ENCODE measurements at regions not wholly inside any gene's neighbourhood (a gene's known extent, or its start where the extent isn't known, plus 50 kb on each side); places are given as distances from the start of the nearest gene placed in this dataset.

- TF ChIP-seq MXI1 (conservative IDR thresholded peaks at IDR 0.05; ENCODE audit: poor library complexity, severe bottlenecking) (no peak), POLR2AphosphoS5 (IDR thresholded peaks at IDR 0.05) (no peak)
Measured at GRCh38 chr12:61531195-61531594, 729.0 kb upstream of the USP15 start.

All from neural cell (in vitro differentiated cells).